Adrenal gland (tissue), 9 donors: ENCODE measurements at regions not wholly inside any gene's neighbourhood (a gene's known extent, or its start where the extent isn't known, plus 50 kb on each side); places are given as distances from the start of the nearest gene placed in this dataset.

Source experiments
- DNase-seq, 7 donors: peaks; one replicate each; pipeline ENCODE4 v3.0.0-alpha.2; 2019 to 2020
- H3K27ac ChIP-seq, 5 donors: fragments of 200-600 bp; sonication (generic) in 4 of 5; 1 replicate in 3 of 5; 2 replicates in 2 of 5; pipeline versions ENCODE4 v1.5.1 to v1.8.0; 2016 to 2020; ENCODE audit warnings: mild to moderate bottlenecking in 1 of 5
- H3K27me3 ChIP-seq: fragments of 200-600 bp; 2 replicates; pipeline ENCODE4 v1.8.0; 2021
- H3K36me3 ChIP-seq, 2 donors: fragments of 200-600 bp; replicated peaks in 1 of 2; 1 replicate in 1 of 2; 2 replicates in 1 of 2; pipeline versions ENCODE4 v1.5.1 to v1.8.0; 2018 to 2022
- H3K4me1 ChIP-seq, 2 donors: fragments of 200-600 bp; replicated peaks in 1 of 2; 1 replicate in 1 of 2; 2 replicates in 1 of 2; pipeline versions ENCODE4 v1.5.1 to v1.8.0; 2018 to 2021
- H3K4me3 ChIP-seq, 4 donors: fragments of 200-600 bp; sonication (generic) in 3 of 4; one replicate each; pipeline ENCODE4 v1.5.1; 2016 to 2018
- H3K9me3 ChIP-seq, 3 donors: fragments of 200-600 bp; sonication (generic) in 1 of 3; replicated peaks in 1 of 3; 1 replicate in 2 of 3; 2 replicates in 1 of 3; pipeline versions ENCODE4 v1.5.1 to v1.8.0; 2016 to 2021
- POLR2A ChIP-seq, 2 donors: fragments of 450-650 bp; IDR thresholded peaks; one replicate each; pipeline ENCODE4 v1.6.1; 2017; ENCODE audit warnings: antibody characterized with exemption in 2 of 2, mild to moderate bottlenecking in 2 of 2, moderate library complexity in 1 of 2
- WGBS, 4 donors: extraction: QIAGEN DNeasy Blood & Tissue Kit in 2 of 4; methylation state at CpG; one replicate each; pipeline versions ENCODE4 v1.1.5 to v1.1.7; 2013 to 2017; 5-methylcytosine and 5-hydroxymethylcytosine counted together
- intact Hi-C, 2 donors: fragments of 100-400 bp; cut with DNase I; formaldehyde crosslinking; loops; one replicate each; pipeline versions ENCODE4 v1.14.1 to v1.15.0; 2022 to 2023
- TF ChIP-seq, protein P1 (sequence below), 6 experiments: fragments of 450-650 bp in 4 of 6; fragments of 200-600 bp in 2 of 6; sonication (generic) in 1 of 6; IDR thresholded peaks; 1 replicate in 5 of 6; 2 replicates in 1 of 6; pipeline versions ENCODE4 v1.5.1 to v1.8.0; 2016 to 2021; ENCODE audit warnings: antibody characterized with exemption in 6 of 6, mild to moderate bottlenecking in 2 of 6, moderate library complexity in 1 of 6
- donor health status: healthy with polysubstance abuse.
- donor health status: Bipolar disorder and iron deficiency.
- donor health status: DM: yes; HTN: yes; CAD: no.
- donor health status: DM: no; HTN: no; CAD: no.
- donor health status: DM: no; HTN: no; CAD: no.

DNA sequence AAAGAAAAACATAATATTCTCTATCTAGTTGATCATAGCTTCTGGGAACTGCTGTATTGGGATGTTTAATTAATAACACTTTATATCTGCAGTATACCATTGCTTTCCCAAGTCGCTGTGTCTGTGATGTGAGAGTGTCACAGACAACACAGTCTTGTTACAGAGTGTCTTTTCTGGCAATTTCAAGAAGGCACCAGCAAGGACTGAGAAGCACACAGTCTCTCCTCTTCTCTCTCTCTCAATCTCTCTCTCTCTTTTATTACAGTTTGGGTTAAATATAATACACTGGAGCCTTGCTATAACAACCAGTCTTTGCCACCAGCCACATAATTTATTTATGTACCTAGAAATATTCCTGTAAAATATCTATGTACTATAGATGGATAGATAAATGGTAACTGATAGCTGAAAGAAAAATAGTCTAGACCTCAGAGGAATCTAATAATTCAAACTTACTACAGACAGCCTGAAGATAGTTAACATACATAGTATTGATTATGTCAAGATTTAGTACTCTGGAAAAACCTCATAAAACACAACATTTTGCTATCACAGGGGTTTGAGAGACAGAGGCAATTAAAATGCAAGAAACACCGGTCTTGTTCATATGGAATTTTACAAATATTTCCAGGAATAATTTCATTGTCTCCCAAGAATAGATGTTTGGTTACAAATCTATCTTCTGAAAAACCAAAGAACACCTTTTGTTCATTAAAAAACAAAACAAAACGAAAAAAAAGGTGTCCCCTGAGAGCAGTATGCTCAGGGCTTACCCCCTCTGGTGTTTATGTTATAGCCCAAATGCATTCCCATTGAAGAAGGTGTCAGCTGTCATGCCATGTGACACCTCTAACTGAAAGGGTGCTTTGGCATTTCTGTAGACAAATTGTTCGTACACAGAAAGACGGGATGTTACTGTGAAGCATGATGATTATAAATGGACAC, 507.8 kb downstream of the TBC1D4 start:
- TF ChIP-seq POLR2A (IDR thresholded peaks at IDR 0.05), result no peak
- TF ChIP-seq, protein P1, sequence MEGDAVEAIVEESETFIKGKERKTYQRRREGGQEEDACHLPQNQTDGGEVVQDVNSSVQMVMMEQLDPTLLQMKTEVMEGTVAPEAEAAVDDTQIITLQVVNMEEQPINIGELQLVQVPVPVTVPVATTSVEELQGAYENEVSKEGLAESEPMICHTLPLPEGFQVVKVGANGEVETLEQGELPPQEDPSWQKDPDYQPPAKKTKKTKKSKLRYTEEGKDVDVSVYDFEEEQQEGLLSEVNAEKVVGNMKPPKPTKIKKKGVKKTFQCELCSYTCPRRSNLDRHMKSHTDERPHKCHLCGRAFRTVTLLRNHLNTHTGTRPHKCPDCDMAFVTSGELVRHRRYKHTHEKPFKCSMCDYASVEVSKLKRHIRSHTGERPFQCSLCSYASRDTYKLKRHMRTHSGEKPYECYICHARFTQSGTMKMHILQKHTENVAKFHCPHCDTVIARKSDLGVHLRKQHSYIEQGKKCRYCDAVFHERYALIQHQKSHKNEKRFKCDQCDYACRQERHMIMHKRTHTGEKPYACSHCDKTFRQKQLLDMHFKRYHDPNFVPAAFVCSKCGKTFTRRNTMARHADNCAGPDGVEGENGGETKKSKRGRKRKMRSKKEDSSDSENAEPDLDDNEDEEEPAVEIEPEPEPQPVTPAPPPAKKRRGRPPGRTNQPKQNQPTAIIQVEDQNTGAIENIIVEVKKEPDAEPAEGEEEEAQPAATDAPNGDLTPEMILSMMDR (IDR thresholded peaks at IDR 0.05), result no peak
- no peak for DNase-seq
- Histone ChIP-seq H3K36me3 (no peaks in the 10 kb centered on the region), H3K9me3 (no peaks in the 10 kb centered on the region), H3K27ac (no peak overlapping the region), H3K4me3 (no peak overlapping the region), H3K4me1 (no peaks in the 10 kb centered on the region), H3K27me3 (no peaks in the 10 kb centered on the region)
- 51 to 62% (median 56%) methylated on average over 5 of the region's 5 CpGs for WGBS, 4 donors
- intact Hi-C loops, result no loop called here

DNA sequence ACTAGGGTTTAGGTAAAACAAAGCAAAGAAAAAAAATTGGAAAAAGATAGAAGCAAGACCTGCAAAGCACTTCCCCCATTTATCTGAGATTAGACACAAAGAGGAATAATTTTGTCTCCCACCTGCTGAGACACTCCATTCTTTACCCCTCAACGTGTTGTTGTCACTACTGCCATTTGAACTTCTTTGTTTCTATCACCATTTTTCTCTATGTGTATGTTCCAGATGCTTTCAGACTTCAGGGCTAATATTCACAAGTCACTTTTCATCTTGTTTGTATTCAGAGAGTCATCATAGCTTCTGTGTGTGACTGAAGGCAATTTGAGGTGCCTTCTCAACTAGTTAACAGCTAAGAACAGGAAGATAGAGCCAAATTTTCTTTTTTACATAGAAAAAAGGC, 512.5 kb downstream of the TBC1D4 start:
- Histone ChIP-seq H3K4me1 (no peaks in the 10 kb centered on the region), H3K9me3 (no peaks in the 10 kb centered on the region), H3K27me3 (no peaks in the 10 kb centered on the region), H3K27ac (no peak overlapping the region), H3K4me3 (no peak overlapping the region), H3K36me3 (no peaks in the 10 kb centered on the region)
- WGBS, 4 donors, result 27 to 52% (median 48%) methylated on average over 1 of the region's 1 CpG
- TF ChIP-seq POLR2A (IDR thresholded peaks at IDR 0.05), result no peak
- TF ChIP-seq, protein P1 (IDR thresholded peaks at IDR 0.05), result no peak
- intact Hi-C loops, result no loop called here
- no peak for DNase-seq

DNA sequence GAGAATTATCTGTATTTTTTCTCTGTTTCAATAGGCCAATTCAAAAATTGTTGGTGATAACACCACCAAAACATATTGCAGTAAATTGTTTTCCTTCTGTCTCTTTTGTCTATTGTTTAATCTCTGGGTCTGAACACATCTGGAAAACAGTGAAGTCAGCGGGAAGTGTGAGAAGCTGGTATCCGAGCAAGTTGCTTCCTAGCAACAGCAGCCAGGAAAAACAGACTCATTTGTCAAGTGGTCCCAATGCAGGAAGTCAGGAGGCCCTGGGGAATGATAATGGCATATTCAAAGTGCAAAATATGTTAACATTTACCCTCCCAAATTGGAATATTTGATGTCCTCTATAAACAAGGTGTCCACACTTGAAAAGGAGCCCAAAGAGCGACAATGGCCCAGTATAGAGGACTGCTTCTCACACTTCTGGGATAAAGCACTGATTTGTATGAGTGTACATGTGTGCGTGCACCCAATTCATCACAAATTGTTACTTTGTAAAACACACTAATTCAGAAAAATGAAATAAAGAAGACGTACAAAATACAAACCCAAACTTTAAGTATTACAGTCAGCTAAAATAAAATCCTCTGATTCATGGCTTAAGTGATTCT, 515.0 kb downstream of the TBC1D4 start:
- Histone ChIP-seq H3K27me3 (no peaks in the 10 kb centered on the region), H3K27ac (no peak overlapping the region), H3K36me3 (no peaks in the 10 kb centered on the region), H3K9me3 (no peaks in the 10 kb centered on the region), H3K4me3 (no peak overlapping the region), H3K4me1 (no peaks in the 10 kb centered on the region)
- intact Hi-C loops, result no loop called here
- TF ChIP-seq, protein P1 (IDR thresholded peaks at IDR 0.05), result no peak
- TF ChIP-seq POLR2A (IDR thresholded peaks at IDR 0.05), result no peak
- WGBS, 4 donors, result 49 to 54% (median 52%) methylated on average over 5 of the region's 5 CpGs
- no peak for DNase-seq

DNA sequence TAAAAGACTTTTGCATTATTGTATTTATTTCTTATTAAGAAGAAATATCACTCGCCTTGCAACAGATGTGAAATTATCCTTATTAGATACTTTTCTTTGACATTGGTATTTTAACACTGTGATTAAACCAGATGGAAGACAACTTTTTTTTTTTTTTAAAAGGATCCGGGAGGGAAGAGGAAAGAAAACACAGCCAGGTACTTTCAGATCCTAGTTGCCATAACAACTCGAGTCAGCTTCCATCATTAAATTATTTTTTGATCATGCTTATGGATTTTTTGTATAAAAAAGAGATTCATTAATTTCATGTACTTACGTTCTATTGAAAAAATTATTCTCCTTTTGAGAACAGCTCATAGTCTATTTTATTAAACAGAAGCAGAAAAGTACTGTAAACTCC, 515.7 kb downstream of the TBC1D4 start:
- H3K9me3 ChIP-seq, result no peaks in the 10 kb centered on the region
- H3K4me3 ChIP-seq, result no peak overlapping the region
- intact Hi-C loops, result no loop called here
- H3K27me3 ChIP-seq, result no peaks in the 10 kb centered on the region
- DNase-seq, result no peak
- WGBS, 4 donors, result 43 to 53% (median 49%) methylated on average over 4 of the region's 4 CpGs
- TF ChIP-seq, protein P1 (IDR thresholded peaks at IDR 0.05), result no peak
- TF ChIP-seq POLR2A (IDR thresholded peaks at IDR 0.05), result no peak
- no peak overlapping the region for H3K27ac ChIP-seq
- H3K36me3 ChIP-seq, result no peaks in the 10 kb centered on the region
- H3K4me1 ChIP-seq, result no peaks in the 10 kb centered on the region
